ENCODE measurements at regions not wholly inside any gene's neighbourhood (a gene's known extent, or its start where the extent isn't known, plus 50 kb on each side); places are given as distances from the start of the nearest gene placed in this dataset.

GRCh38 chr5:116970318-116970717 lies 395.7 kb upstream of the SEMA6A start:
- ATAC-seq (no peak), DNase-seq (ENCODE audit: low spot score) (no peak)
- Mint-ChIP-seq H3K4me1 (peaks cover 22% of the 10 kb centered on the region), H3K4me3 (no peak overlapping the region), H3K27ac (no peak overlapping the region), H3K27me3 (ENCODE audit: insufficient read depth, low read depth, poor library complexity) (no peaks in the 10 kb centered on the region), H3K36me3 (ENCODE audit: low read depth) (peaks cover 20% of the 10 kb centered on the region), H3K9me3 (peaks cover 17% of the 10 kb centered on the region; the same call in 2 of the 3 replicates)
- Histone ChIP-seq H2AFZ (no peak overlapping the region), H3K27me3 (ENCODE audit: insufficient read depth) (no peaks in the 10 kb centered on the region), H3K9me2 (ENCODE audit: insufficient read depth) (no peaks in the 10 kb centered on the region; the same call in 1 of the 2 replicates), H3K4me2 (no peak overlapping the region), H3K4me3 (no peak overlapping the region), H3F3A (replicated peaks; ENCODE audit: low read depth) (no peaks in the 10 kb centered on the region), H3K27ac (ENCODE audit: low read depth) (no peak overlapping the region), H4K20me1 (replicated peaks; ENCODE audit: insufficient read depth) (no peaks in the 10 kb centered on the region), H3K4me1 (ENCODE audit: insufficient read depth) (peaks cover 26% of the 10 kb centered on the region; the same call in 1 of the 2 replicates), H3K79me2 (replicated peaks; ENCODE audit: insufficient read depth) (no peaks in the 10 kb centered on the region), H3K36me3 (ENCODE audit: insufficient read depth) (no peaks in the 10 kb centered on the region)
- TF ChIP-seq EZH2phosphoT487 (IDR thresholded peaks at IDR 0.05; ENCODE audit: unreplicated experiment): no peak
- no peak for TF ChIP-seq ZNF331 (CRISPR knock-in tag; IDR thresholded peaks at IDR 0.05; ENCODE audit: low read depth)
- TF ChIP-seq ZNF114 (CRISPR knock-in tag; IDR thresholded peaks at IDR 0.05): no peak
- no peak for TF ChIP-seq EZH2 (IDR thresholded peaks at IDR 0.05; ENCODE audit: low read depth, unreplicated experiment)
- TF ChIP-seq STAT1 (IDR thresholded peaks at IDR 0.05; ENCODE audit: unreplicated experiment): no peak
- TF ChIP-seq CREB1 (CRISPR knock-in tag; IDR thresholded peaks at IDR 0.05; ENCODE audit: low read depth): no peak
- no peak for TF ChIP-seq REST (IDR thresholded peaks at IDR 0.05; ENCODE audit: unreplicated experiment)
- no peak for TF ChIP-seq NANOG (IDR thresholded peaks at IDR 0.05; ENCODE audit: borderline replicate concordance)
- no peak for TF ChIP-seq JUNB (IDR thresholded peaks at IDR 0.05; ENCODE audit: unreplicated experiment)
- no peak for TF ChIP-seq CTCF (conservative IDR thresholded peaks at IDR 0.05; ENCODE audit: low read depth in 2 of 2)
- no peak for TF ChIP-seq ZNF462 (CRISPR knock-in tag; IDR thresholded peaks at IDR 0.05)
- no peak for TF ChIP-seq POLR2AphosphoS5 (IDR thresholded peaks at IDR 0.05; ENCODE audit: low read depth)
- TF ChIP-seq ETS1 (IDR thresholded peaks at IDR 0.05): no peak

Measured in GM23338 (cell line).